NCI-H146 treated with DMSO at 0.1 percent for 48 hours (cell line): ENCODE measurements at regions not wholly inside any gene's neighbourhood (a gene's known extent, or its start where the extent isn't known, plus 50 kb on each side); places are given as distances from the start of the nearest gene placed in this dataset.

Experiments used
- DNase-seq: peaks from one replicate; lab custom pipeline; 2025; ENCODE audit not compliant: unreplicated experiment; lab: John Stamatoyannopoulos, UW

DNA sequence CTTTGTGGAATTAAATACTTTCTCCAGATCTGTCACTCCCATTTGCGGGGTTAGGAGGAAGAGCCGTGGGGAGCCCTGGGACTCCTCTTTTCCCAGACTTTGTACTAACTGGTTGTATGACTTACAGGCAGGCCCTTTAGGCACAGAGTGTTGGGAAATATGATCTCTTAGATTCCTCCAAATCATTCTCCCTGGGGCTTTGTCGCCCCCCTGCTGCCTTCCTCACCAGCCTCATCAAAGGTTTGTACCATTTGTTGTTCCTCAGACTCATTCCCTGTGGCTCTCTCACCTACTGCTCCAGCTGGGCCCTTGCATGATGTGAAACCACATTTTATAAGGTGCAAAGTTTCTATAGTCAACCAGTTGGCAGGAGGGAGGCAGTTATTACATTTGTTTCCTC, 56.4 kb downstream of the CRYGS start:
- DNase-seq, result no peak

DNA sequence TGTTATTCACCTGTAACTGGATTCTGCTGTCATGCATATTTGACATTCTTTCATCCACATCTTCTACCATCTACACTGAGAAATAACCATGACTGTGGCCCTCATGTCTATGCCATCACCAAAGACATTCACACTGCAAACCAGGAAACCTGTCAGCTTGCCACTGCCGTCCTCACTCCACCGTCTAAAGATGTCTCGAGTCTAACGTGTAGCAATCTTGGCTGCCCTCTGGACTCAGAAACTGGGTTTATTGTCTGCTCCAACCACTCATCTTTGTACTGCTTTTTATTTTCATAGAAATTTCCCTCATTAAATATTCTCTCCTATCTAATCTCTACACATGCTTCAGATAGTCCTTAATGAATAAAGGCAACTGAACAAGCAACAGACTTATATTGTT, 57.1 kb downstream of the CRYGS start:
- DNase-seq, result no peak

- no peak for DNase-seq
Measured at GRCh38 chr3:186483611-186484340, 60.4 kb downstream of the CRYGS start.

GRCh38 chr3:186481526-186481925, 62.7 kb downstream of the CRYGS start:
- DNase-seq, result no peak

GRCh38 chr3:186477876-186478275, 66.3 kb downstream of the CRYGS start:
- DNase-seq, result no peak

DNA sequence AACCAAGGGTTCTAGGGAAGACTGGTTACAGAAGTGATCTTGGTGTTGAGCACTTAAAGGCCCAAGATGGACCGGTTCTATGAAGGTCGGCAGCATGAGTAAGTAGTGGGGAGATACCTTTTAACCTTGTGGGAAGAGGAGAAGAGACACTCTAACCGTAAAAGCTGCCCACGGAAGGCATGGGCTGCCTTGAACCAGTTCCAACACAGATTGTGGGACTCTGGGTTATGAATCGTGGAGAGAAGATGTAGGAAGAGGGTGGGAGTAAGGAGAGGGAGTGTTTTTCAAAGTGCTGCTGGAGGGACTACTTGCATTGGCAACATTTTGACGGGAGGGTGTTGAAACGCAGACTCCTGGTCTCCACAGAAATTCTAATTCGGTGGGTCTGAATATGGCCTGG, 67.1 kb downstream of the CRYGS start:
- no peak for DNase-seq

DNA sequence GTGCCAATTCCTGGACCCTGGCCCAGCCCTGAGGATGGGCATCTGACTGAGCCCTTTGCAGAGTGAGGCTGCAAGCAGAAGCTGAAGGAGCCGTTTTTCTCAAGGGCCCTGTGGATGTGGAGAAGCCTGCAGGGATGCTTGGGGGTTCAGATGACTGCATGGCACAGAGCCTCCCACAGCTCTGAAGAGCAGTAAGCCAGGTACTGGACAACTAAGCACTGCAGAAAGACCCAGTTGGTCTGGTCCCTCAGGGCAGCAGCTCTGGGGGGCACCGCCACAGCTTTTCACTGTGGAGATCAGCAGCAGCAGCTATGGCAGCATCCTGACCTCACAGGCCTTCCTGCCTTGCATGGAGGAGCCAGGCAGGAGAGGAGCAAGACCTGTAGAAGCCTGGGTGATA, 67.6 kb downstream of the CRYGS start:
- DNase-seq, result no peak

DNA sequence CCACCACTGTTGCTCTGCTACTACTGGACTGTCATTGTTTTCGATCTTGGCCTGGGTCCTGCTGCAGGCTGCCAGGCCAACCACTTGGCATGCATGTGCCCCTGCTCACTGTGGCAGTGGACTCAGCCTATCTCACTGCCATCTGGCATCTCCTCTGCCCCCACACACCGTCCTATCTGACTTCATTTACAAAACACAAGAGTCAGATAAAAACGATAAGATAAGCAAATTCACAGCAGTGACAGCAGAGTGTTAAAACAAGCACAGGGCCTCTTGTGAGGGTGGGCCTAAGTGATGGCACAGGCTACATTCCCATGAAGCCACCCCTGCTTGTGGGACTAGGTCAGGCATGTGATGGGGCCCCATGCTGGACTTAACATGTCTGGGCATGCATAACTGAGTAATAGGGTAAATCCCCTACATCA, 68.1 kb downstream of the CRYGS start:
- DNase-seq, result no peak

- DNase-seq, result no peak
Measured at GRCh38 chr3:186473166-186473565, 71.0 kb downstream of the CRYGS start.

GRCh38 chr3:186472456-186473008, 71.6 kb downstream of the CRYGS start:
- no peak for DNase-seq

DNA sequence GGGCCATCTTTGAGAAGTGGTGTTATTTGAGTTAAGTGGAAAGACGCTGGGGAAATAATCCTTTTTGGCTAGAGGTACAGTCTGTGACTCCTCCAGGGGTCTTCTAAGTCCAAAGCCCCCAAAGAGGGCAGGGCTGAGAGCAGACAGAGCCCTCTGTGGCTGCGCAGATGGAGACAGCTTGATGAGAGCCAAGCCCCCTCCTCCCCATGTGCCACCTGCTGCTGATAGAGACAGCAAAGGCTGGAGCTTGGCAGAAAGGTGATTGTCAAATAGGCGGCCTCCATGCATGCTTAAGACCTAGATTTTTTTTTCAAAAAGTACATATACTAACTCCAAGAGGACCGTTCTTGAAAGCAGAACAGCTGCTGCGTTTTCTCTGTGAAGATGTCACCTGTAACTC, 72.4 kb downstream of the CRYGS start:
- DNase-seq, result no peak

DNA sequence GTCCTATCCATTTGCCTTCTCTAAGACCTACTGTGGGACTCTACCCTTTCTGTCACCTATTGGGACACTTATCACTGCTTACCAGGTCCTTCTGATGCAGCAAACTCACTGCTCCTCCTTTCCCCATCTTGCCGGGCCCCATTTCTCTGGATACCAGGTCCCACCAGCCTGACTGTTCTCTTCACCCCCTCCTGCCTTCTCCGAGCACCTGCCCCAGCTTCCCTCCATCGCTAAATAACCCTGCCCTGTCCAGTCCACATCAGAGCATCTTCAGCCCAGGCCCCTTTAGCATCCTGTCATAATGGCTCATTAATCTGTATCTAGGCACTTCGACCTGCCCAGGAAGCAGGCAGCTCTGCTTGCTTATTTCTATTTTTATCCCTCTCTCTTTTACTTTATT, 74.7 kb downstream of the CRYGS start:
- no peak for DNase-seq

GRCh38 chr3:186467969-186468368, 76.2 kb downstream of the CRYGS start:
- no peak for DNase-seq

- DNase-seq, result no peak
Measured at GRCh38 chr3:186466391-186466974, 77.7 kb downstream of the CRYGS start.

GRCh38 chr3:186465508-186465907, 78.7 kb downstream of the CRYGS start:
- DNase-seq, result no peak

DNA sequence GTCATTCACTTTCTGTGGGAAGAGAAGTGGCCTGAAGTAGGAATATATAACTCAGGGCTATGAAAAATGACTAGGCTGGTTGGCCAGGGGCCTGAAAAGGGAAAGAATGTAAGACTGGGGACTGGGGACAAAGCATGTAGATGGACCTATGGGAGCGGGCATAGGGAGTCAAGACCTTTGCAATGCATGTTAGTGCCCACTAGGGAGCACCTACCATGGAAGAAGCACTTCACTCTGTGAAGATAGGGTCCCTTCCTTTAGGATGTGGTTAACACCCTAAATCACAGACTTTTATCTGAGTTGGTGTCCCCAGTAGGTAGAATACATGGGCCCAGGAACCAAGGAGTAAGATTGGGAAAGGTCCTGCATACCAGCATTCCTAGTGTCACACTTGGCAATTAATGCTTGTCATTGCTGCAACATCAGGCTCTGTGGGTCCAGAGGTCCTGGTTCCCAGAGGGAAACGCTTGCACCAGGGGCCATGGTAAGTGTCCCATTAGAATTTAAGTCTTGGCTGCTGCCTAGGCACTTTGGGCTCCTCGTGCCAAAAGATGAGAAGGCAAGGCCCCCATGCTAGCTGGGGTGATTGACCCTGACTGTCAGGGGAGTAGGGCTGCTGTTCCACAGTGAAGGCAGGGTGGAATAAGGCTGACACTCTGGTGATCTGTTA, 79.6 kb downstream of the CRYGS start:
- DNase-seq, result no peak

- DNase-seq, result no peak
Measured at GRCh38 chr3:186461141-186461540, 83.0 kb downstream of the CRYGS start.

GRCh38 chr3:186459108-186459467, 85.1 kb downstream of the CRYGS start:
- DNase-seq, result no peak

DNA sequence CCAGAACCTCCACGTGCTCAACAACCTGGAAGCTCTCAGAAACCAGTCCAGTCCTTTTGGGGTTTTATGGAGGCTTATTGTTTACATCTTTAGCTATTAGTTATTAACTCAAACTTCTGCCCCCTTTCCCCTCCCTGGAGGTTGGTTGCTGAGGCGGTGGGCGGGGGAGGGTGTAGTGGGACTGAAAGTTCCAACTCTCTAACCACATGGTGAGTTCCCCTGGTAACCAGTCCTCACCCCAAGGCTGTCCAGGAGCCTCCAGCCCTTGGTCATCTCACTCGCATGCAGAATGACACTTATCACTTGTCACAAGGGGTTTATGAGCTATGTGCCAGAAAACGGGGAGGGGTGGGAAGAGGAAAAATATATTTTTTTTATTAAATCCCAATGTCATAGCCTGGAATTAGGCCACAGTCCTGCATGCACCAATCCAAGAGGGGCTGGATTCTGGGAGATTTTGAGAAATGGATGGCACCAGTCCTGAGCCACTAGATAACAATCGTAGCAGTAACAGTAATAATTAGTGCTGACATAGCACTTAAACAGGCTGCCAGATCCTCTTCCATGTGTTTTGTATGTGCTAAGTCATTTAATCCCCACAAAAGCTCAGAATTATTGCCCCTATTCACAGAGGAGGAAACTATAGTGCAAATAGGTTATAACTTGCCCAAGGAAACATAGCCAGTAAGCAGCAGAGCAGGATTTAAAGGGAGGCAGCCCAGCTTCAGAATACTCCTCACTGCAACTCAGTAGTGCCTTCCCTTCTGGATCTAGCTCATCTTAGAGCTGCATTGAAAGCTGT, 85.7 kb downstream of the CRYGS start:
- no peak for DNase-seq

DNA sequence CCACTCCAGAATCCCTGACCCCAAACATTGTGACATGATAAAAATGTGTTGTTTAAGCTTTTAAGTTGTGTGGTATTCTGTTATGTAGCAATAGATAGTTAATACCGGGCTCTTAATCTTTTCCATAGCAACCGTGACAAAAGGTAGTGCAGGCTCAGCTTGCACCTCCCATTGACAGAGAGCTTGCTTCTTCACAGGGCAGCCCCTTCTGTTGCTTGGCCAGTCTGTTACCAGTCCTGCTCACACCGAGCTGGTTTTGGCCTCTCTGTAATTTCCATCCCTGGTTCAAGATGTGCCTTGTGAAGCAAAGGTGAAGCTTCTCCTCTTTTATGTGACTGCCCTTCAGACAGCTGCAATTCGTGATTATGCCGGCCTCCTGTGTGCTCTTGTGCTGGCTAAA, 86.9 kb downstream of the CRYGS start:
- no peak for DNase-seq

- no peak for DNase-seq
Measured at GRCh38 chr3:186456731-186457191, 87.4 kb downstream of the CRYGS start.
